ENCODE measurements at regions not wholly inside any gene's neighbourhood (a gene's known extent, or its start where the extent isn't known, plus 50 kb on each side); places are given as distances from the start of the nearest gene placed in this dataset.

DNA sequence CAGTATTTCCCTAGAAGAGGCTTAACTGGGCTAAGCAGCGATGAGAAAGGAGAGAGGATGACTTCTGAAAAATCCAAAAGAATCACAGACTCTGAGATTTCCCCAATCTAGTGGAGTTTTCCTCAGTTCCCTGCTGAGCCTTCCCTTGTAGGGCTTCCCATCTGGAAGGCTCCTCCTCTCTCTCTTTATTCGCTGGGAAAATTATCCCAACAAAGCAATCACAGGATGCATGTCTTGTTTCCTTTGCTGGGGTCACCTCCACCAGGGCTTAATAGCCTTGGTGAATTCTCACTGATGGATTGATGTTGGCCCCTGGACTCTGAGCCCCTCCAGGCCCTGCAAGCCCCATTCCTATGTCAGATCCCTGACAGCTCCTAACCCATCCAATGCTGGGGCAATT lies 69.8 kb upstream of the MAFB start:
- TF ChIP-seq, protein P1, sequence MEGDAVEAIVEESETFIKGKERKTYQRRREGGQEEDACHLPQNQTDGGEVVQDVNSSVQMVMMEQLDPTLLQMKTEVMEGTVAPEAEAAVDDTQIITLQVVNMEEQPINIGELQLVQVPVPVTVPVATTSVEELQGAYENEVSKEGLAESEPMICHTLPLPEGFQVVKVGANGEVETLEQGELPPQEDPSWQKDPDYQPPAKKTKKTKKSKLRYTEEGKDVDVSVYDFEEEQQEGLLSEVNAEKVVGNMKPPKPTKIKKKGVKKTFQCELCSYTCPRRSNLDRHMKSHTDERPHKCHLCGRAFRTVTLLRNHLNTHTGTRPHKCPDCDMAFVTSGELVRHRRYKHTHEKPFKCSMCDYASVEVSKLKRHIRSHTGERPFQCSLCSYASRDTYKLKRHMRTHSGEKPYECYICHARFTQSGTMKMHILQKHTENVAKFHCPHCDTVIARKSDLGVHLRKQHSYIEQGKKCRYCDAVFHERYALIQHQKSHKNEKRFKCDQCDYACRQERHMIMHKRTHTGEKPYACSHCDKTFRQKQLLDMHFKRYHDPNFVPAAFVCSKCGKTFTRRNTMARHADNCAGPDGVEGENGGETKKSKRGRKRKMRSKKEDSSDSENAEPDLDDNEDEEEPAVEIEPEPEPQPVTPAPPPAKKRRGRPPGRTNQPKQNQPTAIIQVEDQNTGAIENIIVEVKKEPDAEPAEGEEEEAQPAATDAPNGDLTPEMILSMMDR (IDR thresholded peaks at IDR 0.05) = no peak
- no peak for TF ChIP-seq POLR2AphosphoS5 (IDR thresholded peaks at IDR 0.05)
- TF ChIP-seq POLR2A (IDR thresholded peaks at IDR 0.05) = no peak
